GM04504 (cell line): ENCODE measurements at regions not wholly inside any gene's neighbourhood (a gene's known extent, or its start where the extent isn't known, plus 50 kb on each side); places are given as distances from the start of the nearest gene placed in this dataset.
"Not testable (repeated sequence)": the region's sequence is repeated elsewhere in the genome, so short reads cannot be mapped to it uniquely, and the experiment has no call there.

Experiments used
- DNase-seq: peaks from one replicate; pipeline ENCODE4 v3.0.0-alpha.2; 2012; ENCODE audit warnings: low read depth

DNA sequence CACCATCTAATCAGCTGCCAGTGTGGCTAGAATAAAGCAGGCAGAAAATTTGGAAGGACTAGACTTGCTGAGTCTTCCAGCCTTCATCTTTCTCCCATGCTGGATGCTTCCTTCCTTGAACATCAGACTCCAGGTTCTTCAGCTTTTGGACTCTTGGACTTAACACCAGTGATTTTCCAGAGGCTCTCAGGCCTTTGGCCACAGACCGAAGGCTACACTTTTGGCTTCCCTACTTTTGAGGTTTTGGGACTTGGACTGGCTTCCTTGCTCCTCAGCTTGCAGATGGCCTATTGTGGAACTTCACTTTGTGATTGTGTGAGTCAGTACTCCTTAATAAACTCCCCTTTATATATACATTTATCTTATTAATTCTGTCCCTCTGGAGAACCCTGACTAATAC lies 129.8 kb upstream of the MB21D2 start:
- not testable (repeated sequence) for DNase-seq

- no peak for DNase-seq
These were observed 130.5 kb upstream of the MB21D2 start for GRCh38 chr3:193048127-193048526.

GRCh38 chr3:193049935-193050334 lies 132.3 kb upstream of the MB21D2 start:
- DNase-seq, result no peak

DNA sequence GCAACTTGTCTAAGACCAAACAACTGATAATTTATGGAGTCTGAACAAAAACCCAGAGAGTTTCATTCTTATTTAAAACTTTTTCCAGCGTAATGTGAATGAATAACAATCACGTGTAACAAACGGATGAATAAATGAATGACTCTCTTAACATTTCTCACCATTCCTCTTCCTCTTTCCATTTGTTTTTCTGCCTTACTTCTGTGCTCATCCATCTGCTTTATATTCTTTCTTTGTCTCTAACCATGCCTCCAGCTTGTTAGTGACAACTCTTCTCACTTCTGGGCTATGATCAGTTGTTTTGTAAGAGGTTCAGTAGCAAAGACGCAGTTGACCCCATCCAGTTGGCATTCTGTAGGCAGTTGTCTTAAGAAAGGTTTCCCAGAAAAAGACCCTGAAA lies 133.7 kb upstream of the MB21D2 start:
- no peak for DNase-seq

- no peak for DNase-seq
These were observed 134.8 kb upstream of the MB21D2 start for GRCh38 chr3:193052354-193053045.

DNA sequence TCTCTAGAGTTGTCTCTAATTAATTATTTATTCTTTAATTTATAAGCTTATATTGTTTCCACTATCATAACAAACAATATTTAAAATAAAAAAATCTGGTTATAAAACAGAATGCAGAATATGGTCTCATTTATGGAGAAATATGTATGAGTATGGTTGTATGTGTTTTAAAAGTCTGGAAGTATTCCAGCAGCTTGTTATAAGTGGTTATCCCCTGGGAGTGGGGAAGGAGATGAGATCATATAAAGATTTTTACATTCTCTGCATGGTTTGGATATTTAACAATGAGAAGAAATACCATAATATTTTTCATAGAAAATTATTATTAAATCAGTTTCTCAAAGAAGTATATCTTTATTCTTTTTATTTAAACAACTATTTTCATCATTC lies 135.4 kb upstream of the MB21D2 start:
- DNase-seq, result no peak

- no peak for DNase-seq
These were observed 137.7 kb upstream of the MB21D2 start for GRCh38 chr3:193055352-193055751.

- DNase-seq, result no peak
These were observed 140.0 kb upstream of the MB21D2 start for GRCh38 chr3:193057616-193058015.

DNA sequence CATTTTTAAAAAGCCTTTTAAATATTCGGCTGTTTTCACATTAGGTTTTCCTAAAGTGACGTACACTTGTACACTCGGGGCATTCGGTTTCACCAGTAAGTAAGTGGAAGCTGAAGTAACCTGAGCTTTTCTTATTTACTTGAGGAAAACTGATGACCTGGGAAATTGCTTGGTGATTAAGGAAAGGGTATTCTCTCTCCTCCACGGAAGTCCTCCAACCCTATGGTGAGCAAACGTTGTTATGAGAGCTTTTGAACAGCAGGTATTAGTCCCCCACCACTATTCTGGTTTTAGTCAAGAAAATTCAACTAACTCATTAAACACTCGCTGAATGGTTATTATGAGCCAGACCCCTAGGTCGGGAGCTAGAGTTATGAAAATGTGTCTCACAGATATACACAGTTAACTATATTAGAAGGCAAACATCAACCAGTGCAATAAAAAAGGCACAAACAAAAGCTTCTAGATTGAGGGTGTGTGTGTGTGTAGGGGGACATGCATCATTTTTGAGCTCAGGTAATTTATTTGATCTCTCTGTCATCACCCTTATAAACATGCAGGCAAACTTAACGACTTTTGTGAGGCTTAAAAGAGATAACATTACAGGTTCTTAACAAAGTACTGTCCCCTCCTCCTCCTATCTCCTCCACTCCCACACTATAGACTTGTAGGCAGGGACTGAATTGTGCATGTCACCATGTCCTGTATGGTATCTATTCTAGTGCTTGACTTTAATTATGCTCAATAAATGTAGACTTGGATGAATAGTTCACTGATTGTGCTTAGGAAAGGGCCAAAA lies 143.3 kb upstream of the MB21D2 start:
- no peak for DNase-seq

DNA sequence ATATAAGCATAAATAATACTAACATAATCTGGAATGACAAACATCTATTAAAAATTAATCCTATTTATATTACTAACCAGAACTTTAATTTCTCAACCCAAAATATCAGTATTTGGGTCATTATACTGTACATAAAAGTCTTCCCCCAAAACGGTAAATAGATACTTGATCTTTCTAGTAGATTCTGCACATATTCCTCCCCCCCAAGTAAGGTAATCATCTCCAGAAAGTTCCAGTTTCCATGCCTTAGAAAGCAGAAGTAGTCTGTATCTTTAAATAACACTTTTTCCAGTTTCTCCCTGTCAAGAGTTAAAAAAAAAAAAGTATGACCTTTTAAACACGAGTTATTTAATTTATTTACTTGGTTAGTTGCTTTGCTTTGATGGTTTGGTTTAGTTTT lies 150.7 kb upstream of the MB21D2 start:
- DNase-seq, result no peak

DNA sequence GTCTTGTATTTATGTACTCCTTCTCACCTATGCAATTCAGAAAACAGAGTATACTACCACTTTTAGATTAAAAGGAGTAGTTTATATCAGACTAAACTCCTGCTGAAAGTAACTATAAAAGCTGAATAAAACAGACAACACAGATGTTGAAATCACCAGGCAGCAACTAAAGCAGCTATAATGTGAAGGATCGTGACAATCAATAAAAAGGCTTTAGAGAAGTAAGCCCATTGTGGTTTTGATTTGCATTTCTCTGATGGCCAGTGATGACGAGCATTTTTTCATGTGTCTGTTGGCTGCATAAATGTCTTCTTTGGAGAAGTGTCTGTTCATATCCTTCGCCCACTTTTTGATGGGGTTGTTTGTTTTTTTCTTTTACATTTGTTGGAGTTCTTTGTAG lies 152.1 kb upstream of the MB21D2 start:
- DNase-seq, result not testable (repeated sequence)

GRCh38 chr3:193078996-193079753 lies 161.5 kb upstream of the MB21D2 start:
- no peak for DNase-seq

DNA sequence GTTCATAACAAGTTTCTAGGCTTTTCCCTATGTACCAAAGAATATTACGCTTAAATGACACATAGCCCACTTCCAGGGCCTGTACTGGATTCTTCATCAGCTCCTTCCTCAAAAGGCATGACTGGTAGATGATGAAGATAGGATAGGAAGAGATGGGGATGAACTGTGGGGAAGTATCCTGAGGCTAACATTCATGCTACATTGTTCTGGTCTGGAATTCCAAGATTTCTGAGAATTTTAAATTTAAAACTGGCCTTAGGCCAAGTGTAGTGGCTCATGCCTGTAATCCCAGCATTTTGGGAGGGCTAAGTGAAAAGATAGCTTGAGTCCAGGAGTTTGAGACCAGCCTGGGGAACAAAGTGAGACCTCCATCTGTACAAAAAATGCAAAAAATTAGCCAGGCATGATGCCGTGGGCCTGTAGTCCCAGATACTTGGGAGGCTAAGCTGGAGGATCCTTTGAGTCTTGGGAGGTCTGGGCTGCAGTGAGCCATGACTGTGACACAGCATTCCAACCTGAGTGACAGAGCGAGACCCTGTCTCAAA lies 160.1 kb upstream of the PLAAT1 start:
- no peak for DNase-seq

DNA sequence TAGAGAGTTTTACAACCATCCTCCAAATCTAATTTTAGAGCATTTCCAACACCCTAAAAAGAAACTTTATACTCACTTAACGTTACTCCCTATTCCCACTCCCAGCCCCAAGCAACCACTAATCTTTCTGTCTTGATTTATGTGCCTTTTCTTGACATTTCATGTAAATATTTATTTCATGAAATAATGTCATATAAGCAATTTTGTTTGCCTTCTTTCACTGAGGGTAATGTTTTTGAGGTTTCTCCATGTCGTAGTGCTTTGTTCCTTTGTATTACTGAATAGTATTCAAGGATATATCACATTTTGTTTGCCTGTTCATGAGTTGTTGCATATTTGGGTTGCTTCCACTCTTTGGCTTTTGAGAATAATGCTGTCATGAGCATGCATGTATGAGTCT lies 155.4 kb upstream of the PLAAT1 start:
- no peak for DNase-seq

- no peak for DNase-seq
These were observed 154.3 kb upstream of the PLAAT1 start for GRCh38 chr3:193086681-193087080.

DNA sequence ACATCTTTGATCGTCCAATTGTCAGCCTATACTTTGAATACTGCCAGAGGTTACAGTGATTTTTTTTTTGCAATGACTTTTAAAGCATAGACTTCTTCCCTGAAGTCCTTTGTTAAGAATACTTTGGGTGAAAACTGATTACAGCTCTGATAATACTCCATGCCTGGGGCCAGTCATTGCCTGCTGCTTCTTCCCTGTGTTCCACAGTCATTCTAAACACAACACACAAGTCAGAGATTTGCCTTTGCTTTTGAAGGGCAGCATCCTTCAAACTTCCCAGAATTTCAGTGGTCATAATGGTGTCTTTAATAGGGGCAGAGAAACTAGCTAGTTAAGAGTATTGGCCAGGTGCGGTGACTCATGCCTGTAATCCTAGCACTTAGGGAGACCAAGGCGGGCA lies 153.7 kb upstream of the PLAAT1 start:
- no peak for DNase-seq

DNA sequence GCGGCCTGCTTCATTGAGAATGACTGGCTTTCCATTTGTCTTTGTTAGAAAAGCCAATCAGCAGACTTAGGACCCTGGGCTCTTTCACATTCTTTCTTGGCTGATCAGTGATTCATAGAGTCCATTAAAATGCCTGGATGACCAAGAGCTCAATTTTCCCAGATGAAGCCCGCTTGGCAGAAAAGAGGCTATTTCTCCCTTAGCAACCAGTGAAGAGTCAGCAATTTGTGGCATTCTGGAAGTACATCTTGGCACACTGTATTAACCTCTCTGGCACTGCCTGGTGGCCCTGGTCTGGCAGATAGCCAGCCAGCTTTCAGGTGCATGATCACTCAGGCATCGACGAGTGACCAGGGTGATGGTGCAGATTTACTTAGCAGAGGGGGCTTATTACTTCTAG lies 145.7 kb upstream of the PLAAT1 start:
- DNase-seq, result no peak

DNA sequence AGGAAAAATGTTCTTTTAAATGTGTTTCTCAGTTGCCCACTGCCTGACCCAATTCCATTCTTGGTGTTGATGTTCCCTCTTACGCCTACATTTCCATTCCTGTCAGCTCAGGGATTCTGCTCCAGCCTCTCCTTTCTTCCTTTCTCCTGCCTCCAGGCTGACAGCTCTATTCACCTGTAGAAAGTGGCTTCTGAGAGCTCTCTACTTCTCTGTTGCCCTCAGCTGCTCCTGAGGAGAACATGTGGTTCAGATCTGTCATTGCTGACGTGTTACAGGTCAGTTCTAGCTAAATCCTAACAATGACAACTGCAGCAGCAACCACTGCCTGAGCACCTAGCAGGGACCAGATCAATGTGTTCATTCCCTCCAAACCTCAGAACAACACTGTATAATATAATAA lies 144.9 kb upstream of the PLAAT1 start:
- DNase-seq, result no peak

- DNase-seq, result no peak
These were observed 126.3 kb upstream of the PLAAT1 start for GRCh38 chr3:193114431-193115340.

DNA sequence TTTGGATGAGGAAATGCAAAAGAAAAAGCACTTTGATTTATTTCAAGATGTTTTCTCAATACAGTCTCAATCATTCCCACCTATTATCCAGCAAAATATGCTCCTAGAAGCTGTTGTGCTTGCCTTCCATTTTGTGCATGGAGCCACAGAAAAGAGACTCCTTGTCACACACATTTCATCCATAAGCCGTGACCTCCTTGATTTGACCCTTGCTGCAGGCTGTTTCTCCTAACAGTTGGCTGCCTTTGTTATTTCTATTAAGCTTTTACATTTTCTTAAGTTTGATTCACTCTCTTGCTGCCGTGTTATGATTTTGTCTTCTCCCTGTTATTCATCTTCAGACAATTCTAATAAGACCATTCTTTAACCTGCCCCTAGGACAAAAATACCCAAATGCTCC lies 124.2 kb upstream of the PLAAT1 start:
- DNase-seq, result no peak

DNA sequence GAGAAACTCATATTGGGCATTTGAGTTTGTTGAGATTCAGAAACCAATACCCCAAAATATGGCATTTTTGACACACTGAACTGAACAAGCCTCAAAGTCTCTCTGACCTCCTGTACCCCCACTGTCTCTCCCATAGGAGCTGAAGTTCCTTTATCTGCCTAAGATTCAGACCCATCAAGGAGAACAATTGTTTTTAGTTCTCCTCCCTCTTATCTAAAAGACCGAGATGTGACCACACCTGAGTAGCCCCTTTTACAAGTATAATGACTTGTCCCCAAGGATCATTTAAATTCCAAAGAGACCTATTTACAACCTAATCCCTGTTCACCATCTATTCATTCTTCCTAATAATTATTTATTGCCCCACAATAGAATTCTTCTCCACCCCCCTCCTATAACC lies 122.1 kb upstream of the PLAAT1 start:
- DNase-seq, result no peak

DNA sequence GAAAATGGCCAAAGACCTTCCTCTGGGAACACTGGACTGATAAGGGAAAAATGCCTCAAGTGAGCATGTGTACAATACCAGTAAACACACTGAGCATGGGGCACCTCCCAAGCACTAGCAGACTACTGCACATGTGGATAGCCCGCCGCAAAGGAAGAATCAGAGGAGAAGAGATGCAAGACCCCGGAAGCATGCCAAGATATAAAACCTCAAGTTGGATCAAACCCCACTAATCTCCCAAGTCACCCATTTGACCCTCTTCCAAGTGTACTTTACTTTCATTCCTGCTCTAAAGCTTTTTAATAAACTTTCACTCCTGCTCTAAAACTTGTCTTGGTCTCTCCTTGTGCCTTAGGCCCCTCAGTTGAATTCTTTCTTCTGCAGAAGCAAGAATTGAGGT lies 121.1 kb upstream of the PLAAT1 start:
- no peak for DNase-seq
